ENCODE measurements at regions not wholly inside any gene's neighbourhood (a gene's known extent, or its start where the extent isn't known, plus 50 kb on each side); places are given as distances from the start of the nearest gene placed in this dataset.

GRCh38 chr6:12628327-12628726 is 88.2 kb upstream of the PHACTR1 start:
- no peak for TF ChIP-seq CTCF (optimal IDR thresholded peaks at IDR 0.05 in 1 of 3, IDR thresholded peaks at IDR 0.05 in 1 of 3, conservative IDR thresholded peaks at IDR 0.05 in 1 of 3; ENCODE audit: extremely low read depth in 1 of 3, insufficient read depth in 2 of 3, low read length in 3 of 3)
- no peak for TF ChIP-seq EZH2 (IDR thresholded peaks at IDR 0.05; ENCODE audit: low read length)
